Activated B cell treated with CpG ODN at 0.5 μM for 24 hours (primary cell): ENCODE measurements at regions not wholly inside any gene's neighbourhood (a gene's known extent, or its start where the extent isn't known, plus 50 kb on each side); places are given as distances from the start of the nearest gene placed in this dataset.

Source experiments
- ATAC-seq: fragments of 200-7000 bp; cut with Tn5 transposase; one replicate; pipeline ENCODE4 v1.10.0; 2021; ENCODE audit warnings: low read depth, mild to moderate bottlenecking, moderate library complexity
- CTCF ChIA-PET: fragments of 350-600 bp; sonication (Branson Sonifier 250); formaldehyde crosslinking; loops from one replicate; lab custom pipeline; 2021; ENCODE audit warnings: antibody characterized with exemption; lab: Charles Lee
- POLR2A ChIA-PET: fragments of 350-600 bp; sonication (Branson Sonifier 250); formaldehyde crosslinking; loops from one replicate; lab custom pipeline; 2021; ENCODE audit warnings: antibody characterized with exemption; lab: Charles Lee
- DNase-seq: peaks from one replicate; pipeline ENCODE4 v3.0.0; 2022
- H3K27ac Mint-ChIP-seq: one replicate; pipeline ENCODE4 v1.8.0; 2020; ENCODE audit warnings: mixed read lengths
- H3K27me3 Mint-ChIP-seq: one replicate; pipeline ENCODE4 v1.8.0; 2021; ENCODE audit warnings: mixed read lengths
- H3K36me3 Mint-ChIP-seq: one replicate; pipeline ENCODE4 v1.8.0; 2021; ENCODE audit warnings: low read depth, mixed read lengths
- H3K4me1 Mint-ChIP-seq: one replicate; pipeline ENCODE4 v1.8.0; 2021; ENCODE audit warnings: mixed read lengths
- H3K4me3 Mint-ChIP-seq: one replicate; pipeline ENCODE4 v1.8.0; 2020; ENCODE audit warnings: mild to moderate bottlenecking, mixed read lengths
- H3K9me3 Mint-ChIP-seq: one replicate; pipeline ENCODE4 v1.8.0; 2020; ENCODE audit warnings: mixed read lengths
- intact Hi-C: fragments of 100-400 bp; cut with micrococcal nuclease; formaldehyde crosslinking; loops from one replicate; pipeline ENCODE4 v1.15.1; 2024
- TF ChIP-seq, protein P1 (sequence below): fragments of 200-600 bp; IDR thresholded peaks from one replicate; pipeline ENCODE4 v1.8.0; 2022; ENCODE audit warnings: antibody characterized with exemption, mild to moderate bottlenecking

GRCh38 chr7:153422291-153423209 is 629.6 kb upstream of the DPP6 start:
- Mint-ChIP-seq H3K4me1 (no peaks in the 10 kb centered on the region), H3K4me3 (no peak overlapping the region), H3K9me3 (no peaks in the 10 kb centered on the region), H3K36me3 (no peaks in the 10 kb centered on the region), H3K27ac (no peak overlapping the region), H3K27me3 (no peaks in the 10 kb centered on the region)
- DNase-seq, result no peak
- intact Hi-C loops, result no loop called here
- CTCF ChIA-PET, result no interaction called here
- no peak for ATAC-seq
- TF ChIP-seq, protein P1, sequence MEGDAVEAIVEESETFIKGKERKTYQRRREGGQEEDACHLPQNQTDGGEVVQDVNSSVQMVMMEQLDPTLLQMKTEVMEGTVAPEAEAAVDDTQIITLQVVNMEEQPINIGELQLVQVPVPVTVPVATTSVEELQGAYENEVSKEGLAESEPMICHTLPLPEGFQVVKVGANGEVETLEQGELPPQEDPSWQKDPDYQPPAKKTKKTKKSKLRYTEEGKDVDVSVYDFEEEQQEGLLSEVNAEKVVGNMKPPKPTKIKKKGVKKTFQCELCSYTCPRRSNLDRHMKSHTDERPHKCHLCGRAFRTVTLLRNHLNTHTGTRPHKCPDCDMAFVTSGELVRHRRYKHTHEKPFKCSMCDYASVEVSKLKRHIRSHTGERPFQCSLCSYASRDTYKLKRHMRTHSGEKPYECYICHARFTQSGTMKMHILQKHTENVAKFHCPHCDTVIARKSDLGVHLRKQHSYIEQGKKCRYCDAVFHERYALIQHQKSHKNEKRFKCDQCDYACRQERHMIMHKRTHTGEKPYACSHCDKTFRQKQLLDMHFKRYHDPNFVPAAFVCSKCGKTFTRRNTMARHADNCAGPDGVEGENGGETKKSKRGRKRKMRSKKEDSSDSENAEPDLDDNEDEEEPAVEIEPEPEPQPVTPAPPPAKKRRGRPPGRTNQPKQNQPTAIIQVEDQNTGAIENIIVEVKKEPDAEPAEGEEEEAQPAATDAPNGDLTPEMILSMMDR, result no peak
- POLR2A ChIA-PET, result no interaction called here

DNA sequence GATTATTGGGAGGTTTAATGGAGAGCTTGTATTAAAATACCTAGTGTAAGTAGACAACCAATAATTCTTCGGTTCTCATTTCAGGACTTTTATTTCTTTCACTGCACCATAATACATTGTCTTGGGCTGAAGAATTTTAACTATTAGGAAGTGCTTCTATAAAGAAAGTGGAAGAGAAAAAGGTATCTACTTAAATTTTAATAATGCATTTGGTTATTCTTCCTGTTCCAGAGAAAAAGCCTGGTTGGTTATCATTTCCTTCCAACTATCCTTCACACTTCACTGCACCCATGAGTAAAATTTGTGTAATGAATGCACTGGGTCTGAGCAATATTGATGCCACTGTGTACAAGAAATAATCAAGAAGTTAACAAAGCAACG is 629.0 kb upstream of the DPP6 start:
- no peak for ATAC-seq
- Mint-ChIP-seq H3K4me1 (no peaks in the 10 kb centered on the region), H3K36me3 (no peaks in the 10 kb centered on the region), H3K9me3 (no peaks in the 10 kb centered on the region), H3K27me3 (no peaks in the 10 kb centered on the region), H3K27ac (no peak overlapping the region), H3K4me3 (no peak overlapping the region)
- intact Hi-C loops, result no loop called here
- TF ChIP-seq, protein P1, result no peak
- ChIA-PET POLR2A (no interaction called here), CTCF (no interaction called here)
- no peak for DNase-seq

- TF ChIP-seq, protein P1, result no peak
- ChIA-PET CTCF (no interaction called here), POLR2A (no interaction called here)
- Mint-ChIP-seq H3K27ac (no peak overlapping the region), H3K36me3 (no peaks in the 10 kb centered on the region), H3K4me1 (no peaks in the 10 kb centered on the region), H3K4me3 (no peak overlapping the region), H3K9me3 (peaks cover 2% of the 10 kb centered on the region), H3K27me3 (no peaks in the 10 kb centered on the region)
- intact Hi-C loops, result no loop called here
- ATAC-seq (no peak), DNase-seq (no peak)
These were observed 621.3 kb upstream of the DPP6 start for GRCh38 chr7:153430931-153431330.

DNA sequence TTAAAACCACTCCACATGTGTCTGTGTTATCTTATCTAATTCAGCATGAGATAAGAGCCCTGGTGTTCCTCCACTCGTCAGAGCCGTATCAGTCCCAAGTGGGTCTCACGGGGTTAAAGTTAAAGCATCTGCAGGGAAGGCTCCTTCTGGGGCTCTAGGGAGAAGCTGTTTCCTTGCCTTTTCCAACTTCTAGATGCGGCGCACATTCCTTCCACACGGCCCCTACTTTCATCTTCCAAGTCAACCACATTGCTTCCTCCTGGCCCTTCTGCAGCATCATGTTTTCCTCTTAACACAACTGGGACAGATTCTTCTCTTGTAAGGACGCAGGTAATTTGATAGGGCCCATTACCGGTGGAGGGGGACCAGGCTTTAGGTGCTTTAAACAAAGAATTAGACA is 620.1 kb upstream of the DPP6 start:
- POLR2A ChIA-PET, result no interaction called here
- no peak for ATAC-seq

GRCh38 chr7:153433223-153433622 is 619.0 kb upstream of the DPP6 start:
- Mint-ChIP-seq H3K4me1 (no peaks in the 10 kb centered on the region), H3K27ac (no peak overlapping the region), H3K9me3 (peaks cover 3% of the 10 kb centered on the region), H3K36me3 (no peaks in the 10 kb centered on the region), H3K27me3 (no peaks in the 10 kb centered on the region), H3K4me3 (no peak overlapping the region)
- ChIA-PET POLR2A (no interaction called here), CTCF (no interaction called here)
- TF ChIP-seq, protein P1, result no peak
- intact Hi-C loops, result no loop called here
- DNase-seq, result no peak
- no peak for ATAC-seq

More for the DNA sequence above, 620.1 kb upstream of the DPP6 start:
- CTCF ChIA-PET, result no interaction called here
- no peaks in the 10 kb centered on the region for H3K4me1 Mint-ChIP-seq
- H3K4me3 Mint-ChIP-seq, result no peak overlapping the region
- H3K27me3 Mint-ChIP-seq, result no peaks in the 10 kb centered on the region
- no peak overlapping the region for H3K27ac Mint-ChIP-seq
- H3K36me3 Mint-ChIP-seq, result no peaks in the 10 kb centered on the region
- H3K9me3 Mint-ChIP-seq, result peaks cover 3% of the 10 kb centered on the region
- intact Hi-C loops, result no loop called here
- TF ChIP-seq, protein P1, result no peak
- no peak for DNase-seq
